Neural cell (in vitro differentiated cells): ENCODE measurements at regions not wholly inside any gene's neighbourhood (a gene's known extent, or its start where the extent isn't known, plus 50 kb on each side); places are given as distances from the start of the nearest gene placed in this dataset.

Experiments
- H2AFZ ChIP-seq: fragments of 200-600, 300-800 bp; sonication (generic), shearing (Covaris generic); 2 replicates; pipeline ENCODE4 v1.6.0; 2014; ENCODE audit warnings: low read depth, mild to moderate bottlenecking, antibody characterized with exemption, low read length, moderate library complexity
- H3F3A ChIP-seq: fragments of 200-600 bp; shearing (Covaris generic); 2 replicates; pipeline ENCODE4 v1.6.1; 2016; ENCODE audit warnings: mild to moderate bottlenecking, moderate library complexity, mixed read lengths, antibody characterized with exemption, low read length; ENCODE audit not compliant: insufficient read depth, poor library complexity, severe bottlenecking
- H3K27ac ChIP-seq: fragments of 200-600, 300-800 bp; sonication (generic), shearing (Covaris generic); 2 replicates; pipeline ENCODE4 v1.5.1; 2014; ENCODE audit warnings: mild to moderate bottlenecking, low read length, moderate library complexity
- H3K27me3 ChIP-seq: fragments of 300-800, 200-600 bp; sonication (generic), shearing (Covaris generic); 2 replicates; pipeline ENCODE4 v1.6.0; 2014; ENCODE audit warnings: mild to moderate bottlenecking, low read depth, low read length, moderate library complexity; ENCODE audit not compliant: insufficient read depth
- H3K36me3 ChIP-seq: fragments of 300-800, 200-600 bp; sonication (generic), shearing (Covaris generic); 2 replicates; pipeline ENCODE4 v1.5.1; 2014; ENCODE audit warnings: mild to moderate bottlenecking, antibody characterized with exemption, low read length, moderate library complexity; ENCODE audit not compliant: insufficient read depth
- H3K4me2 ChIP-seq: fragments of 300-800, 200-600 bp; sonication (generic), shearing (Covaris generic); 2 replicates; pipeline ENCODE4 v1.6.0; 2014; ENCODE audit warnings: mild to moderate bottlenecking, low read length
- H3K4me3 ChIP-seq: fragments of 300-800, 200-600 bp; sonication (generic), shearing (Covaris generic); 2 replicates; pipeline ENCODE4 v1.5.1; 2014; ENCODE audit warnings: mild to moderate bottlenecking, low read length, moderate library complexity
- H3K79me2 ChIP-seq: fragments of 200-600 bp; shearing (Covaris generic); replicated peaks from 2 replicates; pipeline ENCODE4 v1.6.0; 2014; ENCODE audit warnings: mild to moderate bottlenecking, low read length, moderate library complexity; ENCODE audit not compliant: insufficient read depth
- H3K9ac ChIP-seq: fragments of 300-800, 200-600 bp; sonication (generic), shearing (Covaris generic); 2 replicates; pipeline ENCODE4 v1.6.1; 2016; ENCODE audit warnings: mild to moderate bottlenecking, low read length, mixed read lengths
- H3K9me2 ChIP-seq: fragments of 200-600 bp; shearing (Covaris generic); 2 replicates; pipeline ENCODE4 v1.6.1; 2016; ENCODE audit warnings: mild to moderate bottlenecking, low read length, mixed read lengths; ENCODE audit not compliant: insufficient read depth
- H3K9me3 ChIP-seq: fragments of 200-600, 300-800 bp; sonication (generic), shearing (Covaris generic); 2 replicates; pipeline ENCODE4 v1.6.1; 2016; ENCODE audit warnings: mild to moderate bottlenecking, mixed run types, low read length, moderate library complexity, mixed read lengths
- H4K20me1 ChIP-seq: fragments of 200-600 bp; shearing (Covaris generic); 2 replicates; pipeline ENCODE4 v1.6.1; 2016; ENCODE audit warnings: mild to moderate bottlenecking, mixed run types; ENCODE audit not compliant: insufficient read depth
- EP300 ChIP-seq: fragments of 450-650 bp; conservative IDR thresholded peaks from 2 replicates; pipeline ENCODE4 v1.6.1; 2014; ENCODE audit warnings: antibody characterized with exemption, mild to moderate bottlenecking, moderate library complexity; ENCODE audit not compliant: poor library complexity, severe bottlenecking
- EZH2 ChIP-seq: fragments of 200-600, 300-800 bp; shearing (Covaris generic), sonication (generic); IDR thresholded peaks from 2 replicates; pipeline ENCODE4 v1.6.1; 2014; ENCODE audit warnings: antibody characterized with exemption, low read length, borderline replicate concordance, mild to moderate bottlenecking; ENCODE audit not compliant: insufficient read depth, poor library complexity, severe bottlenecking
- MXI1 ChIP-seq: fragments of 450-650 bp; conservative IDR thresholded peaks from 2 replicates; pipeline ENCODE4 v1.6.1; 2014; ENCODE audit warnings: antibody characterized with exemption, mild to moderate bottlenecking; ENCODE audit not compliant: poor library complexity, severe bottlenecking
- POLR2AphosphoS5 ChIP-seq: IDR thresholded peaks from 2 replicates; pipeline ENCODE4 v1.6.1; 2012
- RAD21 ChIP-seq: fragments of 450-650 bp; conservative IDR thresholded peaks from 2 replicates; pipeline ENCODE4 v1.6.1; 2014; ENCODE audit warnings: antibody characterized with exemption, mild to moderate bottlenecking, moderate library complexity
- SMC3 ChIP-seq: fragments of 450-650 bp; conservative IDR thresholded peaks from 2 replicates; pipeline ENCODE4 v1.6.1; 2014; ENCODE audit warnings: antibody characterized with exemption, mild to moderate bottlenecking, moderate library complexity; ENCODE audit not compliant: poor library complexity
- TAF1 ChIP-seq: IDR thresholded peaks from 2 replicates; pipeline ENCODE4 v1.6.1; 2012; ENCODE audit warnings: low read depth
- TF ChIP-seq, protein P1 (sequence below): IDR thresholded peaks from 2 replicates; pipeline ENCODE4 v1.6.1; 2012; ENCODE audit warnings: borderline replicate concordance
- TF ChIP-seq, protein P2 (sequence below): fragments of 450-650 bp; IDR thresholded peaks from 2 replicates; pipeline ENCODE4 v1.5.1; 2014; ENCODE audit warnings: antibody characterized with exemption, mild to moderate bottlenecking, moderate library complexity; ENCODE audit not compliant: poor library complexity, severe bottlenecking

DNA sequence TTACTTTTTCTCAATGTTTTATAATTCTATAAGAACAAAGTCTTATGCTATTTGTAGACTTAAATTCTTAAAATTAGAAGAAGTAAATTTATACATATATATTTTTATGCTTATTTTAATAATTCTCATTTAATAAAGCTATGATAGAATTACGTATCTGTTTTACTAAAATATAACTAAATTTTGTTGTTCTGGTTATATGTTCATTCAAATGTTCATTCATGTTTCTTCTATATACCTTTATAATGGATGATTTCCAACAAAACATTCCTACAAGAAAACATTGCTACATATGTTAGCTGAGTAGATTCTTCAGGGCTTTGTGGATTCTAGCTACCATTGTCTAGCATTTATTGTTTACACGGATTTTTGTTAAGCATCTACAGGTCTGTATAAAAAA is 634.3 kb upstream of the PCDH20 start:
- Histone ChIP-seq H4K20me1 (no peaks in the 10 kb centered on the region), H3K36me3 (no peaks in the 10 kb centered on the region), H3K27ac (no peak overlapping the region), H3K4me3 (no peak overlapping the region), H3K9me2 (no peaks in the 10 kb centered on the region), H3K79me2 (no peaks in the 10 kb centered on the region), H3K27me3 (no peaks in the 10 kb centered on the region), H3K9me3 (no peaks in the 10 kb centered on the region), H3K9ac (no peak overlapping the region), H3F3A (no peaks in the 10 kb centered on the region), H2AFZ (no peak overlapping the region), H3K4me2 (no peak overlapping the region)
- TF ChIP-seq EZH2 (no peak), EP300 (no peak), RAD21 (no peak), SMC3 (no peak), TAF1 (no peak), POLR2AphosphoS5 (no peak), MXI1 (no peak)
- TF ChIP-seq, protein P1, sequence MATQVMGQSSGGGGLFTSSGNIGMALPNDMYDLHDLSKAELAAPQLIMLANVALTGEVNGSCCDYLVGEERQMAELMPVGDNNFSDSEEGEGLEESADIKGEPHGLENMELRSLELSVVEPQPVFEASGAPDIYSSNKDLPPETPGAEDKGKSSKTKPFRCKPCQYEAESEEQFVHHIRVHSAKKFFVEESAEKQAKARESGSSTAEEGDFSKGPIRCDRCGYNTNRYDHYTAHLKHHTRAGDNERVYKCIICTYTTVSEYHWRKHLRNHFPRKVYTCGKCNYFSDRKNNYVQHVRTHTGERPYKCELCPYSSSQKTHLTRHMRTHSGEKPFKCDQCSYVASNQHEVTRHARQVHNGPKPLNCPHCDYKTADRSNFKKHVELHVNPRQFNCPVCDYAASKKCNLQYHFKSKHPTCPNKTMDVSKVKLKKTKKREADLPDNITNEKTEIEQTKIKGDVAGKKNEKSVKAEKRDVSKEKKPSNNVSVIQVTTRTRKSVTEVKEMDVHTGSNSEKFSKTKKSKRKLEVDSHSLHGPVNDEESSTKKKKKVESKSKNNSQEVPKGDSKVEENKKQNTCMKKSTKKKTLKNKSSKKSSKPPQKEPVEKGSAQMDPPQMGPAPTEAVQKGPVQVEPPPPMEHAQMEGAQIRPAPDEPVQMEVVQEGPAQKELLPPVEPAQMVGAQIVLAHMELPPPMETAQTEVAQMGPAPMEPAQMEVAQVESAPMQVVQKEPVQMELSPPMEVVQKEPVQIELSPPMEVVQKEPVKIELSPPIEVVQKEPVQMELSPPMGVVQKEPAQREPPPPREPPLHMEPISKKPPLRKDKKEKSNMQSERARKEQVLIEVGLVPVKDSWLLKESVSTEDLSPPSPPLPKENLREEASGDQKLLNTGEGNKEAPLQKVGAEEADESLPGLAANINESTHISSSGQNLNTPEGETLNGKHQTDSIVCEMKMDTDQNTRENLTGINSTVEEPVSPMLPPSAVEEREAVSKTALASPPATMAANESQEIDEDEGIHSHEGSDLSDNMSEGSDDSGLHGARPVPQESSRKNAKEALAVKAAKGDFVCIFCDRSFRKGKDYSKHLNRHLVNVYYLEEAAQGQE, result no peak
- TF ChIP-seq, protein P2, sequence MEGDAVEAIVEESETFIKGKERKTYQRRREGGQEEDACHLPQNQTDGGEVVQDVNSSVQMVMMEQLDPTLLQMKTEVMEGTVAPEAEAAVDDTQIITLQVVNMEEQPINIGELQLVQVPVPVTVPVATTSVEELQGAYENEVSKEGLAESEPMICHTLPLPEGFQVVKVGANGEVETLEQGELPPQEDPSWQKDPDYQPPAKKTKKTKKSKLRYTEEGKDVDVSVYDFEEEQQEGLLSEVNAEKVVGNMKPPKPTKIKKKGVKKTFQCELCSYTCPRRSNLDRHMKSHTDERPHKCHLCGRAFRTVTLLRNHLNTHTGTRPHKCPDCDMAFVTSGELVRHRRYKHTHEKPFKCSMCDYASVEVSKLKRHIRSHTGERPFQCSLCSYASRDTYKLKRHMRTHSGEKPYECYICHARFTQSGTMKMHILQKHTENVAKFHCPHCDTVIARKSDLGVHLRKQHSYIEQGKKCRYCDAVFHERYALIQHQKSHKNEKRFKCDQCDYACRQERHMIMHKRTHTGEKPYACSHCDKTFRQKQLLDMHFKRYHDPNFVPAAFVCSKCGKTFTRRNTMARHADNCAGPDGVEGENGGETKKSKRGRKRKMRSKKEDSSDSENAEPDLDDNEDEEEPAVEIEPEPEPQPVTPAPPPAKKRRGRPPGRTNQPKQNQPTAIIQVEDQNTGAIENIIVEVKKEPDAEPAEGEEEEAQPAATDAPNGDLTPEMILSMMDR, result no peak

DNA sequence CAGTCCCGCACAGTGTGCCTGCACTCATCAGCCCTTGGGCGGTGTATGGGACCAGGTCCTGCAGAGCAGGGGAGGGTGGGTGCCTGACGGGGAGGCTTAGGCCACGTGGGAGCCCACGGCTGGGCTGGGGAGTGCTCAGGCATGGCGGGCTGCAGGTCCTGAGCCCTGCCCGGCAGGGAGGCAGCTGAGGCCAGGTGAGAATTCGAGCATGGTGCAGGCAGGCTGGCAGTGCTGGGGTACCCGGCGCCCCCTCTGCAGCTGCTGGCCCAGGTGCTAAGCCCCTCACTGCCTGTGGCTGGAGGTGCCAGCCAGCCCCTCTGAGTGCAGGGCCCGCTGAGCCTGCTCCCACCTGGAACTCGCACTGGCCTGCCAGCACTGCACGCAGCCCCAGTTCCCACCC is 630.9 kb upstream of the PCDH20 start:
- H3K27me3 ChIP-seq, result no peaks in the 10 kb centered on the region
- no peaks in the 10 kb centered on the region for H4K20me1 ChIP-seq
- H2AFZ ChIP-seq, result no peak overlapping the region
- H3K79me2 ChIP-seq, result no peaks in the 10 kb centered on the region
- H3K9ac ChIP-seq, result no peak overlapping the region
- H3F3A ChIP-seq, result no peaks in the 10 kb centered on the region
- no peak overlapping the region for H3K4me2 ChIP-seq
- no peak overlapping the region for H3K4me3 ChIP-seq
- no peak for TF ChIP-seq SMC3
- TF ChIP-seq MXI1, result no peak
- TF ChIP-seq EP300, result no peak
- TF ChIP-seq EZH2, result no peak
- TF ChIP-seq POLR2AphosphoS5, result no peak
- TF ChIP-seq RAD21, result no peak
- no peak for TF ChIP-seq TAF1
- TF ChIP-seq, protein P2, result no peak
- TF ChIP-seq, protein P1, result no peak
- no peaks in the 10 kb centered on the region for H3K36me3 ChIP-seq
- no peaks in the 10 kb centered on the region for H3K9me3 ChIP-seq
- no peaks in the 10 kb centered on the region for H3K9me2 ChIP-seq
- H3K27ac ChIP-seq, result no peak overlapping the region
